ENCODE measurements at regions not wholly inside any gene's neighbourhood (a gene's known extent, or its start where the extent isn't known, plus 50 kb on each side); places are given as distances from the start of the nearest gene placed in this dataset.

DNA sequence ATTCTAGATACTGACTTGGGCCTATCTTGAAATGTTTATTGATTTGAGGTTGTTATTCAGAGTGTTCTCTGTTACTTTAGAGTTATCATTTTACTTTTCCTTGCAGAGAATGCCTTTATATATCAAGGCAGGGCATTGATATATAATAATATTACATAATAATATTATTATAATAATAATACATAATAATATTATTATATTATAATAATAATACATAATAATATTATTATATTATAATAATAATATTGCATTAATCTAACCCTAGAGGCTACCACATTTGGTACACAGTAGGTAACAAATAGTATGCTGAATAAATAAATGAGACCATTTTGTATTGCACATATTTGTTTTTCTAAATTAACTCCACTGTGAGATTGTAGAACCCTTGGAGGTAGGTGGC is 216.3 kb downstream of the EFHB start:
- Histone ChIP-seq H3K36me3 (ENCODE audit: control insufficient read depth, low read depth, low read length) (no peaks in the 10 kb centered on the region), H3K4me3 (ENCODE audit: low read length) (no peak overlapping the region), H3K4me1 (ENCODE audit: control insufficient read depth, low read depth, low read length) (no peaks in the 10 kb centered on the region), H3K27ac (ENCODE audit: low read length) (no peak overlapping the region), H3K9me3 (ENCODE audit: control insufficient read depth, low read depth, low read length) (no peaks in the 10 kb centered on the region), H3K27me3 (ENCODE audit: control insufficient read depth, insufficient read depth, low read length) (no peaks in the 10 kb centered on the region), H3K9ac (ENCODE audit: low read length) (no peak overlapping the region)

DNA sequence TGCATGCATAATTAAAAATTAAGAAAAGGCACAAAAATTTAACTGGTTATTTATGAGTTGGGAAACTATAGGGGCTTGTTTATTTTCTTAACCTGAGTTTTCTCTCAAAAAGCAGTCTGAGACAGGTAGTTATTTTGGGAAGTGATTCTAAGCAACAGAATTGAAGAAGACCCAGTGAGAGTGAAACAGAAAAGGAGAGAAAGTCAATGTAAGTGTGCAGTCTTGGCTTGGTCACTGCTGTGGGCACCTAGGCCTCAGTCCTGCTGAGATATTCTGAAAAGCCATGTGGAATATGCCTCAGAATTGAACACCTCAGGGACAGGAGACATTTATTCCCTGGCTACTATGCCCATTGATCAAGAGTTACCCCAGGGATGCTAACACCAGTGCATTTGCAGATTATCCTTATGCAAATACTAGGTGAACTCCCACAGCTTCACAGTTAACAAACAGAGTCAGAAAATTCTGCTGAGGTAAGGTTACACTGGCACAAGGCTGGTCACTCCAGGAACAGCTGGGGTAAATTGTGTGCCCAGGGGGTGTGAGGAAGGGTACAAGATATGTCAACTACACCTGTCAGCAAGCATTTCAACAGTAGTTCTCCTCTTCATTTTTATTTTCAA is 222.7 kb downstream of the EFHB start:
- no peak overlapping the region for H3K4me3 ChIP-seq (ENCODE audit: low read length)
- H3K9me3 ChIP-seq (ENCODE audit: control insufficient read depth, low read depth, low read length), result no peaks in the 10 kb centered on the region
- no peak overlapping the region for H3K9ac ChIP-seq (ENCODE audit: low read length)
- H3K36me3 ChIP-seq (ENCODE audit: control insufficient read depth, low read depth, low read length), result no peaks in the 10 kb centered on the region
- no peaks in the 10 kb centered on the region for H3K27me3 ChIP-seq (ENCODE audit: control insufficient read depth, insufficient read depth, low read length)
- peaks cover 8% of the 10 kb centered on the region for H3K4me1 ChIP-seq (ENCODE audit: control insufficient read depth, low read depth, low read length)
- no peak overlapping the region for H3K27ac ChIP-seq (ENCODE audit: low read length)

DNA sequence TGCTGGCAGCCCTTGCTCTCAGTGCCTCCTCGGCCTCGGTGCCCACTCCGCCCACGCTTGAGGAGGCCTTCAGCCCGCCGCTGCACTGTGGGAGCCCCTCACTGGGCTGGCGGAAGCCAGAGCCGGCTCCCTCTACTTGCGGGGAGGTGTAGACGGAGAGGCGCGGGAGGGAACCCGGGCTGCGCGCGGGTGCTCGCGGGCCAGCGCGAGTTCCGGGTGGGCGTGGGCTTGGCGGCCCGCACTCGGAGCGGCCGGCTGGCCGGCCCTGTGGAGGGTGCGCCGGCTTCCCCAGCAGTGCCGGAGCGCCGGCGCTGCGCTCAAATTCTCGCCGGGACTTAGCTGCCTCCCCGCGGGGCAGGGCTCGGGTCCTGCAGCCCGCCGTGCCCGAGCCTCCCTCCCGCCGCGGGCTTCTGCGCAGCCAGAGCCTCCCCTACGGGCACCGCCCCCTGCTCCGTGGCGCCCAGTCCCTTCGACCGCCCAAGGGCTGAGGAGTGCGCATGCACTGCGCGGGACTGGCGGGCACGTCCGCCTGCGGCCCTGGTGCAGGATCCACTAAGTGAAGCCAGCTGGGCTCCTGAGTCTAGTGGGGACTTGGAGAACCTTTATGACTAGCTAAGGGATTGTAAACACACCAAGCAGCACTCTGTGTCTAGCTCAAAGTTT is 231.5 kb downstream of the EFHB start:
- Histone ChIP-seq H3K4me1 (ENCODE audit: control insufficient read depth, low read depth, low read length) (peaks cover 14% of the 10 kb centered on the region), H3K36me3 (ENCODE audit: control insufficient read depth, low read depth, low read length) (no peaks in the 10 kb centered on the region), H3K4me3 (ENCODE audit: low read length) (peak overlapping the region; percentile 56), H3K9ac (ENCODE audit: low read length) (peak overlapping the region; percentile 49), H3K27ac (ENCODE audit: low read length) (no peak overlapping the region), H3K27me3 (ENCODE audit: control insufficient read depth, insufficient read depth, low read length) (peaks cover 9% of the 10 kb centered on the region), H3K9me3 (ENCODE audit: control insufficient read depth, low read depth, low read length) (no peaks in the 10 kb centered on the region)

DNA sequence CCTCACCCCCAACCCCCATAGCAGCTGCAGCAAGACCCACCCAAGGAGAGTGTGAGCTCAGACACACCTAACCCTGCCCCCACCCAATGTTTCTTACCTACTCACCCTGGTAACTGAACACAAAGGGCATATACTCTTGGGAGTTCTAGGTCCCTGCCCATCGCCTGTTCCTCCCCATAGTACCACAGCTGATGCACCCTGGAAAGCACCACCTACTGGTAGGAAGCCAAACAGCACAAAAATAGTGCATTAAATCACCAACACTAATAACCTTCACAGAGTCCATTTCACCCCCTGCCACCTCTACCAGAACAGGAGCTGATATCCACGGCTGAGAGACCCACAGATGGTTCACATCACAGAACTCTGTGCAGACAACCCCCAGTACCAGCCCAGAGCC is 245.2 kb downstream of the EFHB start:
- Histone ChIP-seq H3K27me3 (ENCODE audit: control insufficient read depth, insufficient read depth, low read length) (no peaks in the 10 kb centered on the region), H3K9ac (ENCODE audit: low read length) (no peak overlapping the region), H3K36me3 (ENCODE audit: control insufficient read depth, low read depth, low read length) (no peaks in the 10 kb centered on the region), H3K9me3 (ENCODE audit: control insufficient read depth, low read depth, low read length) (peaks cover 4% of the 10 kb centered on the region), H3K4me3 (ENCODE audit: low read length) (no peak overlapping the region), H3K4me1 (ENCODE audit: control insufficient read depth, low read depth, low read length) (no peaks in the 10 kb centered on the region), H3K27ac (ENCODE audit: low read length) (no peak overlapping the region)

DNA sequence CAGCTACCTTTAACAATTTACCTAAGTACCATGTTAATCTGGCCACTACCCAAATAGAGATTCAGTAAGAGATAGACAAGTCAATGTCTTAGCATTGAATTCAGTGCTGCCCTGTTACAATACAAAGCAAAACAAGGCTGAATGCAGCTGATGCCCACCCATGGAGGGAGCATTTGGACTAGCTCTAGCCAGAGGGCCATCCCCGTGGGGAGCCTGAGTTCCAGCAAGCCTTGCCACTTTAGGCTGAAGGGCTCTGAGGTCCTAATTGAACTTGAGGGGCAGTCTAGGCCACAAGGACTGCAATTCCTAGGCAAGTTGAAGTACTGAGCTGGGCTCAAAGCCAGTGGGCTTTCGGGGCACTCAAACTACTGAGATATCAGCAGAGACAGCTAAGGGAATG is 265.9 kb downstream of the EFHB start:
- Histone ChIP-seq H3K36me3 (ENCODE audit: control insufficient read depth, low read depth, low read length) (no peaks in the 10 kb centered on the region), H3K4me3 (ENCODE audit: low read length) (no peak overlapping the region), H3K27ac (ENCODE audit: low read length) (no peak overlapping the region), H3K9ac (ENCODE audit: low read length) (no peak overlapping the region), H3K27me3 (ENCODE audit: control insufficient read depth, insufficient read depth, low read length) (no peaks in the 10 kb centered on the region), H3K9me3 (ENCODE audit: control insufficient read depth, low read depth, low read length) (no peaks in the 10 kb centered on the region), H3K4me1 (ENCODE audit: control insufficient read depth, low read depth, low read length) (peaks cover 4% of the 10 kb centered on the region)

DNA sequence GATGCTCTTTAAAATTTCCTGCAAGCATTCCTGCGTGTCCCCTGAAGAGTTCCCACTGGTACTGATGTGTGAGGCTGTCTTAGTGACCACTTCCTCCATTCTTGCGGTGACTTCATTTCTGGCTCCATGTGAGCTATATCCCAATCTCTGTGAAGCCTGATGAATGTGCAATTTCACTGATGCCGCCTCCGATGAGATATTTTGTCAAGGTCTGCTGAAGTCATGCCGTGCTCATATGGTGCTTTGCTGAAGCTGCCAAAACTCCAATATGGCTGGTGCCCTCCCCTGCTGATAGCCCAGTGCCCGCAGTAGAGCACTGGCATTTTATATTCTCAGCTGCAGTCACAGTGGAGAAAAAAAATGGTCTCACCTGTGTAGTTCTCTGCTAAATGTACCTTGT is 271.5 kb downstream of the EFHB start:
- no peaks in the 10 kb centered on the region for H3K4me1 ChIP-seq (ENCODE audit: control insufficient read depth, low read depth, low read length)
- H3K36me3 ChIP-seq (ENCODE audit: control insufficient read depth, low read depth, low read length), result no peaks in the 10 kb centered on the region
- no peak overlapping the region for H3K4me3 ChIP-seq (ENCODE audit: low read length)
- H3K27ac ChIP-seq (ENCODE audit: low read length), result no peak overlapping the region
- H3K9ac ChIP-seq (ENCODE audit: low read length), result no peak overlapping the region
- no peaks in the 10 kb centered on the region for H3K9me3 ChIP-seq (ENCODE audit: control insufficient read depth, low read depth, low read length)
- no peaks in the 10 kb centered on the region for H3K27me3 ChIP-seq (ENCODE audit: control insufficient read depth, insufficient read depth, low read length)

DNA sequence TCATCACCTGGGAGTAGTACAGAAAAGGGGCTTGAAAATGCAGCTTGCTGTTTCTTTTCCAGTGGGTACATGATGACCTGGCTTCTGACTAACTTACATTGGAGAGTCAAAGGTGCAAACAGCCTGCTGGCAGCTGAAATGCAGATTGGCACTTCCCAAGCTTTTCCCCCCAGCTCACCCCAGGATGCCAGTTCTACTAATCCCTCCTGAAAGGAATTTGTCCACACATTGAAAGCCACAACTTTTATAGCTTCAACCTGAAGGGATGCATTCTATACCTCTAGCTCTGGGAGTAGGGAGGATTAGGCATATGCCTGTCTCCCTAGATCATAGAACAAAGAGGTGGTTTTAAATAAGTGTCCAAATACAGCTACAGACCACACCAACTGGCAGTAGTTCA is 281.7 kb downstream of the EFHB start:
- Histone ChIP-seq H3K4me3 (ENCODE audit: low read length) (no peak overlapping the region), H3K27ac (ENCODE audit: low read length) (no peak overlapping the region), H3K9ac (ENCODE audit: low read length) (no peak overlapping the region), H3K9me3 (ENCODE audit: control insufficient read depth, low read depth, low read length) (peaks cover 4% of the 10 kb centered on the region), H3K4me1 (ENCODE audit: control insufficient read depth, low read depth, low read length) (peaks cover 11% of the 10 kb centered on the region), H3K36me3 (ENCODE audit: control insufficient read depth, low read depth, low read length) (no peaks in the 10 kb centered on the region), H3K27me3 (ENCODE audit: control insufficient read depth, insufficient read depth, low read length) (no peaks in the 10 kb centered on the region)

DNA sequence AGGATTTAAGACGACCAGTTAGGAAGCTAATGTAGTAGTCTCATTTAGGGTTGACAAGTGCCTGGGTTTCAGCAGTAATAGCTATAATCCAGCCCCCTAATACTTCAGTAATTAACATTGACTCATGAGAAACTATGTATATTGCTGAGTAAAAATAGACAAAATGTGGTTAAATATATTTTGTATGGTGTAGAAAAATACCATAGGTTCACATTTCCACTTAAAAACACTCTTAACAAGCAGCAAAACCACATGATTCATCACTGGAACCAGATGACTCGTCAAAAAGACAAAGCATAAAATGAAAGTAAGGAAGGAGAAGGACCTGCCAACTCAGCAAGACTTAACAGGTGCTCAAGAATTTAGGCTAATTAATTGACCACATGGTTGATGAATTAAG is 288.9 kb downstream of the EFHB start:
- no peaks in the 10 kb centered on the region for H3K9me3 ChIP-seq (ENCODE audit: control insufficient read depth, low read depth, low read length)
- no peak overlapping the region for H3K4me3 ChIP-seq (ENCODE audit: low read length)

DNA sequence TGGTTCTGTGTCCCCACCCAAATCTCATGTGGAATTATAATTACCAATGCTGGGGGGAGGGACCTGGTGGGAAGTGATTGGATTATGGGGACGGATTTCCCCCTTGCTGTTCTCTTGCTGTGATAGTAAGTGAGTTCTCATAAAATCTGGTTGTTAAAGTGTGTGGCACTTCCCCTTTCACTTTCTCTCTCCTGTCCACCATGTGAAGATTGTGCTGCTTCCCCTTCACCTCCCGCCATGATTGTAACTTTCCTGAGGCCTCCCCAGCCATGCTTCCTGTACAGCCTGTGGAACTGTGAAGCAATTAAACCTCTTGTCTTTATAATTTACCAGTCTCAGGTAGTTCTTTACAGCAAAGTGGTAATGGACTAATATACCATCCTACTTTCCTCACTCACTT is 289.6 kb downstream of the EFHB start:
- Histone ChIP-seq H3K9ac (ENCODE audit: low read length) (no peak overlapping the region), H3K36me3 (ENCODE audit: control insufficient read depth, low read depth, low read length) (no peaks in the 10 kb centered on the region), H3K4me1 (ENCODE audit: control insufficient read depth, low read depth, low read length) (no peaks in the 10 kb centered on the region), H3K4me3 (ENCODE audit: low read length) (no peak overlapping the region), H3K27ac (ENCODE audit: low read length) (no peak overlapping the region), H3K9me3 (ENCODE audit: control insufficient read depth, low read depth, low read length) (no peaks in the 10 kb centered on the region), H3K27me3 (ENCODE audit: control insufficient read depth, insufficient read depth, low read length) (no peaks in the 10 kb centered on the region)

More for the DNA sequence above, 288.9 kb downstream of the EFHB start:
- H3K36me3 ChIP-seq (ENCODE audit: control insufficient read depth, low read depth, low read length), result no peaks in the 10 kb centered on the region
- no peaks in the 10 kb centered on the region for H3K4me1 ChIP-seq (ENCODE audit: control insufficient read depth, low read depth, low read length)
- H3K27ac ChIP-seq (ENCODE audit: low read length), result no peak overlapping the region
- no peak overlapping the region for H3K9ac ChIP-seq (ENCODE audit: low read length)
- H3K27me3 ChIP-seq (ENCODE audit: control insufficient read depth, insufficient read depth, low read length), result no peaks in the 10 kb centered on the region

DNA sequence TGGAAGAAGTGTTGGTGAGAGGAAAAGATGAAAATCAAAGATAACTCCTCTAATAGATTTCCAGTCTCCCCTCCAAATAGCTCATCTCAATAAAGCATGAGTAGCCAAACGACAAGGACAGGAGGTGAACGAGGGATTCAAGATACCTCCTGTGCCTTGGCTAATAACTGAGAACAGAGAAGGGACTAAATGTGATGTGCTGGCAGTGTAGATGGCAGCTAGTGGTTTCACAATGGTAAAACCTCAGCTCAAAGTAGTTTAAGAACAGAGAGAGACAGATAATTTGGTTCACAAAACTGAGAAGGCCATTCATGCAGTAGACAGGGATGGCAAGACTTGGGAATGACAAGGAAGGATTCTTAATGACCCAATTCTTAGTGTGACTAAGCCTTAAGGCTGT is 292.6 kb downstream of the EFHB start:
- Histone ChIP-seq H3K9me3 (ENCODE audit: control insufficient read depth, low read depth, low read length) (no peaks in the 10 kb centered on the region), H3K27ac (ENCODE audit: low read length) (no peak overlapping the region), H3K36me3 (ENCODE audit: control insufficient read depth, low read depth, low read length) (no peaks in the 10 kb centered on the region), H3K4me1 (ENCODE audit: control insufficient read depth, low read depth, low read length) (no peaks in the 10 kb centered on the region), H3K4me3 (ENCODE audit: low read length) (no peak overlapping the region), H3K9ac (ENCODE audit: low read length) (no peak overlapping the region), H3K27me3 (ENCODE audit: control insufficient read depth, insufficient read depth, low read length) (no peaks in the 10 kb centered on the region)

DNA sequence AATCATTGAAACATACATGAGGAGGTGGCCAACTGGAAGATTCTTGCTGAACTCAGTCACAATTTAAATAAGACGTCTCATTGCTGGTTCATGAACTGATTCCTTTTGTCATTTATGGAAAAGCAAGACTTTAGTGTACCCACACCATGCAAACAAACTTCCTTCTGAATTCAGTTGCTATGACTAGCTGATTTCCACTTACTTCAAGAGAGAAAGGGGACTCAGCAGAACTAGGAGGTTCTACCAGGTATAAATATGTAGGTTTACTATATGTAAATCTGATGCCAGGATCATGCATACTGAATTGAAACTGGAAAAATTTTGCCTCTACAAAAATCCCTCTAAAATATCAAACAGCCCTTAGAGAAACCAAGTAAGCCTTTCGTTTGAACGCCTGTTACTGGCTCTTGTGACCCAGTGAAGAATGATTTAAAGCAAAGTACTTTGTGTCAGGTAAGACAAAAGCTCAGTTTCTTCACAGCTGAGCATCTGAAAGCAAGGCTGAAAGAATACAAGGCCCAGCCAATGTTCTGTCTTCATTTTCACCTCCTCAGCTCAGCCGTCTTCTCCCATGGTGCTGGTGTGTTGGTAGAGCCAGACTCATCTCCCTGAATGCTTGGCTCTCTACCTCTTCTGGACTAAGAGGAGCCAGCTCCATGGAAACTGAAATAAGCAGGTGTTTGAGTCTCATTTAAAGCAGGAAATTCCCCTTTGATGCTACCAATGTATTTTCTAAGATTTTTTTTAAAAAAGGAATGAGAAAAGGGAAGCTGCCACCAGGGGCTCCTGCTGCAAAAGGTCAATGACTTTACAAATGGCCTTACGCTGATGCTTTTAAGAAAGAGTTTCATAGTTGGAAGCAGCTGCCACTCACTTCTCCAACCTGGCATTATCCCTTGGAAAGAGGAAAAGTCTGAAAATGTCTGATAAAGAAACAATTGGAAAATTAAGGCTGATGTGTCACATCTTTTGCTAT is 301.6 kb downstream of the EFHB start:
- no peaks in the 10 kb centered on the region for H3K27me3 ChIP-seq (ENCODE audit: control insufficient read depth, insufficient read depth, low read length)
- H3K27ac ChIP-seq (ENCODE audit: low read length), result no peak overlapping the region
- H3K4me1 ChIP-seq (ENCODE audit: control insufficient read depth, low read depth, low read length), result peaks cover 4% of the 10 kb centered on the region
- H3K36me3 ChIP-seq (ENCODE audit: control insufficient read depth, low read depth, low read length), result no peaks in the 10 kb centered on the region
- H3K9me3 ChIP-seq (ENCODE audit: control insufficient read depth, low read depth, low read length), result no peaks in the 10 kb centered on the region
- no peak overlapping the region for H3K4me3 ChIP-seq (ENCODE audit: low read length)
- no peak overlapping the region for H3K9ac ChIP-seq (ENCODE audit: low read length)
